ENCODE measurements at regions not wholly inside any gene's neighbourhood (a gene's known extent, or its start where the extent isn't known, plus 50 kb on each side); places are given as distances from the start of the nearest gene placed in this dataset.

DNA sequence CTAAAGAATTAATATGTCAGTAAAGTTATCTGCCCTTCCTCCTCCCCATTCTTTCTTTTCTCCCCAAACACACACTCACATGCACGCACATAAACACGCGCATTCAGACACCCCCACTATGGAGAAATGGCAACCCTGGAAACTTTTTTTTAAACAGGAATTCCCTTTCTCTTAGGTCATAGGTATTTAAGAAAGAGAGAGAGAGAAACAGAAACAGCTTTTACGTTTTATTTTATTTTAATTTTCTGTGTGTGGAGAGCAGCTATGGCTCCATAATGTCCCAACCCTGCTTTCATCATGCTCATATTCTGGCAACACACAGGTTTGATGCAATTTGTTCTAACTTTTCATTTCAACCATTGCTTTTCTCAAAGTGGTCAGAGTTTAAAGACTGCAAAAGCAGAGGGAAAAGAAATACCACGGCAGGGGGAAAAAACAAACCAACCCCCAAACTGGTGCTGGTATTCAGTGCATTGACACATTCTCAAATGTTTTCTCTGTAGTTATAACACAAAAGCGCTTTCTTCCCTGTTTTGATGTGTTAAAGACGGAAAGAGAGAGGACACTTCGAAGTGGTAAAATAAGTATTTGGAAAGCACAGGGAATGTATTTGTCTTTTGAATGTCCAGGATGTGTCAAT, 126.0 kb upstream of the TMEM161B start:
- no peak for DNase-seq

DNA sequence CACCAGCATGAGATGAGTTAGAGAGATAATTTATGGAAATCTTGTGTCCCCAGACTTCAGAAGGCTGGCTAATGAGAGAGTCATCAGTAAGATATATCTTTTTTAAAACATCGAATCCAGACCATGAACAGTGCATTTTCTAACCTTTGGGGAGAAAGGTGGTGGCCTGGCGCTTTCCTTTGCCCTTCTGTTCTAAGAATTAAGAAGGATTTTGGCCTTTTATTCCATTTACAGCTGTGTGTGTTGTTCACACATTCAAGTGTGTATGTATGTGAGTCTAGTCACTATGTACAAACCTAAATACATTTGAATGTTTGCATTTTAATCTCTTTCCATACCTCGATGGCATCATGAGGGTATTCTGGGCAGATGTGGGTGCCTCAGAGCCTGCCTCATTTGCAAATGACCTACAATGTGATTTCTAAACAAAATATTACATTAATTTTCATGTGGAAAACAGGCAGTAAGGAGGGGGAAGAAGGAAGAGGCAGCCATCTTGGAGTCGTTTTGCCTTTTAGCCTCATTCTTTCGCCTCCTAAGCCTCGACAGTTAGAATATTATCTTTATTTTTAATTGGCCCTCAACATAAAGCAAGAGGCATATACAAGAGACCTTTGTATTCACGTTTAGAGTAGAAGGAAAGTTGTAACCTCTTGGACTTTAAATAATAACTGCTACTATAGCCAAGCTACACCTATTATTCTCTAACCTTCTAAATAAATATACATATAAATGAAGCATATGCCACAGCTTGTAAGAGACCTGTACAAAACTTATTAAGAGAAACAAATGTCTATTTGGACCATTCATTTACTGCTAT, 125.3 kb upstream of the TMEM161B start:
- no peak for DNase-seq

DNA sequence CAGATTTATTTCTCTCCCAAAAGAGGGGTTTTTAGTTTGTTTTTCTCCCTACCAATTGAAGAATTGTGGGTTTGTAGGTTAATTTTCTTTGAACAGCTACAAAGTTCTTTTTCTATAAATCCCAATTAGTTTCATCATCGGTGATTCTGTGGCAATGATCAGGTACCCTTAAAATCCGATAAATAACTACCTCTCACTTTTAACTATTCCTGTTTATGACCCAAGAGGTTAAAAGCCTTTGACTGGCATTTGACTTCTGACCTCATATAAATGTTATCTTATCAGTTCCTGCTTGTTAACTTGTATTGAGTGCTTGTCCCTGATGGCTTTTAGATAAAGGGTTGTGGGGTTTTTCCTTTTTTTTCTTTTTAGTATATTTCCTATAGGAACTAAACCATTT, 124.4 kb upstream of the TMEM161B start:
- DNase-seq = no peak

DNA sequence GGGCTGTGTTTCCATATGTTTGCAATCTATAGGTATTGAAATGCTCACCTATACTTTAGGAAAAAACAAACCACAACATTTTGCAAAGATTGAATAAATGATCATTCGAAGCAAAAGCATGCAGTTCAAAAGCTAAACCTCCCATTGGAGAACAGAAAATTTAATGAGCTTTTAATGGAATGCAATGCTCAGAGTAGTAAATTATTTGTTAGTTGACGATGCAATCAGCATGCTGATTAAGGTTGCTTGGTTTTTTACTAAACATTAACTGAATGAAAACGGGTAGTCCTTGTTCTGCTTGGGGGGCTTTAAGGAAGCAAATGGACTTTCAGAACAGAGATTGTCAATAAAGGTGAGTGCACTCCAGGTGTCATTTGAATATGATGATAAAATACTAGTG, 123.3 kb upstream of the TMEM161B start:
- no peak for DNase-seq

DNA sequence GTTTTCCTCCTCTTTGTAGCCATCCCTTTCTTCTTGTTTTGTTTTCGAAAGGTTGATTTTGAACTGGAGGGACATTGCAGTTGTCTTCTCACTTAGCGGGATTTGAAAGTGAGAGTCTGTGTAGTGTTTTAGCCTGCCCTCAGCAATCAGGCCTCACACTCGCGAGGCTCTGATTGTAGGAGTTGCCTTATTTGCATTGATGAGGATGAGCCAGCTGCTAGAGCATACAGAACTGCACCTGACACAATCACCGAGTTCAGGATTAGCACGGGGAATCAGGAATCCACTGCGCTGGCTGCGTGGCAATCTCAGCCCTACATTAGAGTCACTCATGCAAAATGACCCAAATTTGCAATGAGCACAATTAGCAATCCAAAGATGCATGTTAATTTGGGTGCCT, 122.5 kb upstream of the TMEM161B start:
- DNase-seq = no peak

DNA sequence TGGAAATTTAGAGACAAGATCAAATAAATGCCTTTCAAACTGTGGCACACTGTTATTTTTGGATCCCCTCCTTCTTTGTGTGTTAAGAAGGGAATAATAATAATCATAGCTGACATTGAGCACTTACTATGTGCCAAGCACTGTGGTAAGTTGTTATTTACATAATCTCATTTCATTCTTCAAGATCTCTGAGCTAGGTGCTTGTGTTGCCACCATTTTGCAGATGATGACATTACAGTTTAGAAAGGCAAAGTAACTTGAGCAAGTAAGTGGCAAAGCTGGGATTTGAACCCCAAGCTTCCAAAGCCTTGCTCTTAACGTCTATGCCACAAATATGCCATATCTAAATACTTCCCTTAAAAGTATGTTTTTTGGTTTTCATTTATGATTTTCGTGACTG, 121.8 kb upstream of the TMEM161B start:
- no peak for DNase-seq

DNA sequence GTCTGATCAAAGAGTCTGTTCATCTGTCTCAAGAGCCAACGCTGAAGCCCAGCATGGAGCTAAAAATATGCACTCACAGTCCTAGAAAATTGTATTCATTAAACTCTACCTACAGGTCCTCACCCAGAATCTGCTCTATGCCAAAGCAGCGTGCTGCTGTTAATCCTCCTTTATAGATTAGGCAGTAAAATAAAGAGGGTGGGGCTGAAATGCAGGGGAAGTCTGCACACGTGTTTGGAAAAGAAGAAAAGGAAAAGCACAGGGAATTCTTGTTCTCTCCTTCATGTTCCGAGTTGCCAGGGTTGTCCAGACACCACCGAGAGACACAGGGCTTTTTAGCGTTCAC, 121.4 kb upstream of the TMEM161B start:
- DNase-seq = no peak

DNA sequence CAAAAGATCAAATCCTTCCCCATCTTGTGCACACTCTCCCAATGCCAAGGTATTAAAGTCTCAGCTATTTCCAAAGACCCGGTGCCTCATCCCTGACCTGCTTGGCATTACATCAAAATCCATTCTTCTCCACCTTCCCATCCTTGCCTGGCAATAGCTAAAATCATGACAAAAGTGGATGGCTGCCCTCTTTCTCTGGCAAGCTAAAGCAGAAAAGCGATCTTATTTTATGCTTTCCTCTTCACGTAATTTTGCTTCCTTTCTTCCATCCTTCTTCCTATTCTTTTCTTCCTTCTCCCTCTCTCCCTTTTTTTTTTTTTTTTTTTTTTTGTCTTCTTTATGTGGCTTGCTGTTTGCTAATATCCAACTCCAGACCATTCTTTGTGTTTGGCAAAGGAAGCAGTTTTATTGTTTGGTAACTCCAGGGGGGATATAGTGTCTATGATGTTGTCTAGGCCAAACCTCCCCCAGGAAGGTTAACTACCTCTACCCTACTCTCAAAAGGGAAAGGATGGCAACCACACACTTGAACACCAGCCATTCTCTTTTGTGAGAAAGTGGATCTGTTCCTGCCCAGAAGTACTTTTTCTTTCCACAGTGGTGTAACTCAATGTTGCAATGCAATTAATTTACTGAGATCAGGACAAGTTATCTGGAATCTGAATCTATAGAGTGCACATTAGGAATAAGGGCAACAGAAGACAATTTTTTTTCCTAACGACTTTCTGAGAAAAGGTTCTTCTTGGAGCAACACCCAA, 120.9 kb upstream of the TMEM161B start:
- no peak for DNase-seq

DNA sequence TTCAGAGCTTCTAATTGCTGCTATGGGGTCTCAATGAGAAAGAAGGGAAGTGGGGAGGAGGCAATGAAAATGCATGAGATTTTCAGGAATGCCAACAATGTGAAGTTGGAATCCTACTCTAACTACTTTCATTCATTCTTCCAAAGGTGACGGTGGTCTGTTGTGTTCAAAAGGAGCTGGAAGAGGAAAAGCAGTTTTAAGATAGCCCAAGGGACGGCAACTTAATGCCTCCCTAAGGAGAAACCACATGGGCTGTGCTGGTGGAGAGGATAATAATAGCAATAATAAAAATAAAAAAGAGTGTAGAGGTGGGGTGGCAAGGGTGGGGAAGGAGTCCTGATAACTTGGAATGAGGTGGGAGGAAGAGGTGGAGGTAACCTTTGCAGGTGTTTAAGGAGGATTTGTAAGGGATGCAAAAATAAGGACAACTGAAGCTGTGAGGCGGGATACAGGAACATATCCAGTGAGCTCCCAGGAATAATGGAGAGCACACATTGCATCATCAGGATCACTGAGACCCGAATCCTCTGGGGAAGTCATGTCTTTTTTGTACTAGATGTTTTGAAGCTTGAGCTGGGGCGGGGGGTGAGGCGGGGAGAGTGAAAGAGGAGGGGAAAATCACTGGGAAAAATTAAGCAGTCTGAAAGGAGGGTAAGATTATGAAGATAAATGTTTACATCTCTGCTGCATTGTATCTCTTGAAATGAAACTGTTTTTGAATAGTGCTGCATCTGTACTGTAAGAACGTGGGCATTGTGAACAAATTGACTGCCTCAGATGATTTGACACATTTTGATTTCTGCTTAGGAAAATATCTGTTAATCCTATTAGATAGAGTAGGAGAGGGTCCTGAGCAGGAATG, 120.1 kb upstream of the TMEM161B start:
- no peak for DNase-seq

DNA sequence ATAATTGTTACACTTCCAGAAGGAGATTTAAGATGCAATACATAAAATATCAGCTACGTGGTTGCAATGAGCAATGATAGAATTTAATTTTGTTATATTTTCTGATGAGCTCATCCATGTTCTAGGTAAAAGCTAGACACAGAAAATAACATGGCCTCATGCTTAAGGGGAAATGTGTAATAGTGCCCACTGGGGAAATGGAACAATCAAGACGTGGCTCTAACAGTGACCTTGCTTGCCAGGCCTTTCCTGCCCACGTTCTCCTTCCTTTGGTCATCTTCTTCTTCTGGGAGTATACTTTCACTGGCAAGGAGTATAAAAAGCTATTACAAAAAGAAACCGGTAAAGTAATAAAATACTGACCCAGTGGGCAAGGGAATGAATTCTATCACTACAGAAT, 116.2 kb upstream of the TMEM161B start:
- no peak for DNase-seq

DNA sequence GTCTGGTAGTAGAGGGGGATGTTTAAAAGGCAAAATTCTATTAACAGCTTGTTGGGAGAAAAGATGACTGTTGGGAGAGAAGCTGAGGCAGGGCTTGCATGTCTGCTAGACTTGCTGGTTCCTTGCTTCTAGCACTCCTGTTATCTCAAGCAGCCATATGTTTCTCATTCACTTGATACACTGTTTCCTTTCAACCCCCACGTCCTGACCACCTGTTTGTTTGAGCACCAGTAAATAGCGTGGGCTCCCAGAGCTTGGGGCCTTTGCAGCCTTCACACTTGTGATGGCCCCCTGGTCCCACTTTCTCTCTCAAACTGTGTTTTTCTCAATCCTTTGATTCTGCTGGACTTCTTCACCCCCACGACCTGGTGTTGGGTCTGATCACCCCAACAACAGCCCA, 111.7 kb upstream of the TMEM161B start:
- no peak for DNase-seq

DNA sequence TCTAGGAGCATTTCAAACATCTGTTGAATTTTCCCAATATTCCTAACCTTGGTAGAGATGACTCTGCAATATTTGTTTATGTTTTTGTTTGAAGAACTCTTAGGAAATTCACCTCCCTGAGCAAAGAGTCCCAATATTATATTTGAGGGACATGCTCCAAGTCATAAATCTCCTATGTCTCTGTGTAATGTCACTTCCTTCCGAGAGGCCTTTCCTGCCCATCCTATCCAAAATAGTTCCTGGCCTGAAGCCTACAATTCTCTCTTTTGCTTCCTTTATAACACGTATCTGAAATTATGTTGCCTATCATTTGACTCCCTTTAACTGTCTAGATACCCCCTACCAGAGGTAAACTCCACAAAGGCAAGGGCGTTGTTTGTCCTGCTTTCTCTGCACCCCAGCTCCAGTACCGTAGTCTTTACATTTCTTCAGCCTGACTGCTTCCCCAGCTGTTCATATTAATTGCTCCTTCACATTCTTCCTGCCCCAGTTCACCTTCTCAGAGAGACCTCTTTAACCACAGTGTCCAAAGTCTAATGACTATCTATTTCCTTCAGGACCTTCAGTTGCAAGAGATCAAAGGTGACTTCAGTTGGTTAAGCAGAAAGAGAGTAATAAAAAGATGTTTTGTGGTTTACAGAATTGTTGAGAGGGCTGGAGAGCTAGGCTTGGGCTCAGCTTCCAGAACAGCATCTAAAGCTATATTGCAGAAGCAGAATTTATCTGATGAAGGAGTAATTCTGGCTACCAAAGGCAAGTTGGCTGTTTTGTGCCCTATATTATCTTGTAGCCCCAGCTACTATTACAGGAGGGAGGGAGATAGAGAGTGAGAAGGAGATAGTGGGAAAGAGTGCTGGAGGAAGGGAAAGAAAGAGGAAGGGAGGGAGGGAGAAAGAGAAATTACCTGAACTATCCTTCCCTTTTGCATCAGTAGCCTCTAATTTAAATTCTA, 109.3 kb upstream of the TMEM161B start:
- no peak for DNase-seq

DNA sequence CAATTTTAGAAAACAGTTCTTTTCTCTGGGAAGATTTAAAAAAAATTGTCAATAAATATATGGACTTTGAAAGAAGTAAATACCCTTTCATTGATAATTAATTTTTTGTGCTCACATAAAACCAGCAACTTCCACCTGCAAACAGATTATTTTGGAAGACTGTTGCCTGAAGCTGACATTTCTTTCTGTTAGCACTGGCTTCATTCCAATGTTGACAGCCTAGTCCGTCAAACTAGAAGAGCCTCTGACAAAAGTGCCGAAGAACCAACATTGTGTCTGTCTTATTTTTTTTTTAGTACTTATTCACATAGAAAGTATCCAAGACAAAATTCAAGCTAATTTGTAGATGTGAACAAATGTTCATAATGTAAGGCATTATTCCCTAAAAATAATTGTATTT, 108.6 kb upstream of the TMEM161B start:
- DNase-seq = no peak

DNA sequence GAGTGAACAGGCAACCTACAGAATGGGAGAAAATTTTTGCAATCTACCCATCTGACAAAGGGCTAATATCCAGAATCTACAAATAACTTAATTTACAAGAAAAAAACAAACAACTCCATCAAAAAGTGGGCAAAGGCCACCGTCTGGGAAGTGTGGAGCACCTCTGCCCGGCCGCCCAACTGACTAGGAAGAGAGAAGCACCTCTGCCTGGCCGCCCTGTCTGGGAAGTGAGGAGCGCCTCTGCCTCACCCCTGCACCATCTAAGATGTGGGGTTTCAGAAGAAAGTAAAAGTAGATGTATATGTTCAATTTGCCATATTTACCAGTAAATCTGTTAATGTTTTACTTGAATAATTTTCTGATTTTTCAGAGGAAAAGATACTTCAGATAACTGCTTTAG, 108.1 kb upstream of the TMEM161B start:
- no peak for DNase-seq

DNA sequence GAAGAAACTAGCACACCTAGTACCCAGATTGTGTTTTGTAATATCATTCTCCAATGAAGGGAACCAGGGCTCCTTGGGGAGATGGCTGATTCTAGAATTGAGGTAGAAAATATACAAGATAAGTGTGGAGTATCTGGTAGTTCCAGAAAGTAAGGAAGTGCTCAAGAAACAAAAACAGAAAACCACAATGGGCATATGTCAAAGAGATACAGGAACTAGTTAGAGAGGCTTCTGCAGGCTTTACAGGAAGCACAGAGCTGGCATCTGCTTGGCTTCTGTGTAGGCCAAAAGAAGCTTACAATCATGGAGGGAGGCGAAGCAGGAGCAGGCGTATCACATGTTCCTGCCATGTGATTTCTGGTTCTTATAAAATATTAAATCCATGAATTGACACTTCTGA, 105.7 kb upstream of the TMEM161B start:
- no peak for DNase-seq

DNA sequence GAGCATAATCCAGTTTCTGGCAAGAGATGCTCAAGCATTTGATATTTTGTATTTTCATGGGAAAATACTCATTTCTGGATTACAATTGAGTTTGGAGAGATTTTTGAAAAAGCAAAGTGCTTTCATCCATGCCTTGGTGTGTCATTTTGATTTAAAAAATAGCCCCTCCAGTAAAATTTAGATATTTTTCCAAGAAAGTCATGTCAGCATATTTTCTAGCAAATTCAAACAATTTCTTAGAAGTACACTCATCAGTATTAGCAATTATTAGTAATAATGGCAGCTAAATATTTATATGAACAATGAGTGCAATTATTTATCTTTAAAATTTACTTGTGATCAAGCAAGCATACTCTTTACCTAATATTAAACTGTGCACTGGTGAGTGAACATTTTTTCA, 102.2 kb upstream of the TMEM161B start:
- DNase-seq = no peak

DNA sequence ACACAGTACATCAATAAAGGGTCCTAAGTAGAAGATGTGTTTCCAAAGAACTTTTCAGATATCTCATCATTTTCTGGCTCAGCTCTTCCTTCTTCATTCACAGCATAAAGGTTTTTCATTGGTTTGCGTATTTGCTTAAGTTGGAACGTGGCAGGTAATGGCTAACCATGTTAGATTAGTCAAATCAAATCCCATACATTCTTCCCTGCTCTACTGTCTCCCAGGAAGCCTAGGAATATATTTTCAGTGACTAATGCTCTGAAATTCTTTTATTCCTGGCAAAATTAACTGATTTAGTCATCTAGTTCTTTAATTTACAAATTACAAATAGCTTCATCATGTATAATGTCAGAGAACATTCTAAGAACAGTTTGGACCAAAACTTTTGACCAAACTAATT, 99.6 kb upstream of the TMEM161B start:
- no peak for DNase-seq

DNA sequence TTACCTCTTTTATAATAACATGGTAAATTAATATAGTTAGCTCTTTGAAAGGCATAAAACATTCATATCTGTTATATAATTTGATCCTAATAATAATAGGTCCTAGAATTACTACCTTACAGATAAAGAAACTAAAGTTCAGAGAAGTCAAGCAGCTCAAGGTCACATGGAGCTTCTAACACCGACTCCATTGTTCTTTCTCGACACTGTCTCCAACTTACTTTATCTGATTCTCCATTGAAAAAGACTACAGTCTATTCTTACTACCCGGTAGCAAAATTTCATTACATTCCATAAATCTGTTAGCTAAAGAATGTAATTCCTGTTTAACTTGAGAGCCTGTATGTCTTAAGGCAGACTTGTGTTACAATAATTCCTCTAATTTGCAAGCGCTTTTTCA, 96.3 kb upstream of the TMEM161B start:
- DNase-seq = no peak

DNA sequence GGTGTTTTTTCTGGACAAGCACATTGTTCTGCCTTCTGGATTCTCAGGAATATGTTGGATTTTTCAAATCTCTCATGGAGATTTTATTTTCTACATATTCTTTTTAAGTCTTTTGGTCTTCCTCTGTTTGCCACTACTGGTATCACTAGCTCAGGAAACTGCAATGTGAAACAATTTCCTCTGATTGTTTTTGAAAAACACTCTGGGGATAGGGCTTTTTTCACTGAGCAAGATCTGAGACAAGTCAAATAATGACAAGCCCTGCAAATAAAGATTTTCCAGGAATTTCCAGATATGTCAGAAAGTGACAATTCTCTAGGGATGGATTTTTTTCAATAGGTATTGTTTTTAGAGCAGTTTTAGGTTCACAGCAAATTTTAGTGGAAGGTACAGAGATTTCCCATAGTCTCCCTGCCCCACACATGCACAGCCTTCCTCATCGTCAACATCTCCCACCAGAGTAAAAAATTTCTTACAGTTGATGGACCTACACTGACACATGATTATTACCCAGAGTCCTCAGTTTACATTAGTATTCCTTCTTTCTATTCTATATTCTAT, 86.9 kb upstream of the TMEM161B start:
- DNase-seq = no peak

DNA sequence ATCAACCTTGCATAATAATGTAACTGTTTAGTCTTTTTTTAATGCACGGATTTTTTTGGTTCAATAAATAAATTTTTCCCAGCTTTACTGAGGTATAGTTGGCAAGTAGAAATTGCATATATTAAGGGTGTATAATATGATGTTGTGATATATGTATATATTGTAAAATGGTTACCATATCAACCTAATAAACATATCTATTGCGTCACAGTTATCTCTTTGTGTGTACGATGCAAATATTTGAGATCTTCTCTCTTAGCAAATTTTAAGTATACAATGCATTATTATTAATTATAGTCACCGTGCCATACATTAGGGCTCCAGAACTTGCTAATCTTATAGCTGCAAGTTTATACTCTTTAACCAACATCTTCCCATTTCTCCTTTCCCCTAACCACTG, 57.2 kb upstream of the TMEM161B start:
- no peak for DNase-seq

DNA sequence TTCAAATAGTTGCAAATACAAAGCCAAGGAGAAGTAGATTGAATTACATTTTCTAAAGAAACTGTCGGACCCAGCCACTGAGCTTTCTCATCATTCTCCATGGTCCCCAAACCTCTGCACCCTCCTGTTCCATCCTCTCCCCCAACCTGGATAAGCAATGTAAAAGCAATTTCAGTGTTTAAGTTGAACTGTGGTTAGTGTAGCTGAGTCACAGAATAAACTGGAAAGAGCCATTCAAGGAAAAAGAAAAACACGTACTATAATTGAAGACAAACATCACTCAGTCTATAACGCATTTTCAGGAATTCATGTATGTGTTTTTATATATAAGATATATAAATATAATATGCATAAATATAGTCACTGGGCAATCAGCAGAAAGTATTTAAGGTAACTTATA, 54.1 kb upstream of the TMEM161B start:
- no peak for DNase-seq
